ENCODE measurements at regions not wholly inside any gene's neighbourhood (a gene's known extent, or its start where the extent isn't known, plus 50 kb on each side); places are given as distances from the start of the nearest gene placed in this dataset.

DNA sequence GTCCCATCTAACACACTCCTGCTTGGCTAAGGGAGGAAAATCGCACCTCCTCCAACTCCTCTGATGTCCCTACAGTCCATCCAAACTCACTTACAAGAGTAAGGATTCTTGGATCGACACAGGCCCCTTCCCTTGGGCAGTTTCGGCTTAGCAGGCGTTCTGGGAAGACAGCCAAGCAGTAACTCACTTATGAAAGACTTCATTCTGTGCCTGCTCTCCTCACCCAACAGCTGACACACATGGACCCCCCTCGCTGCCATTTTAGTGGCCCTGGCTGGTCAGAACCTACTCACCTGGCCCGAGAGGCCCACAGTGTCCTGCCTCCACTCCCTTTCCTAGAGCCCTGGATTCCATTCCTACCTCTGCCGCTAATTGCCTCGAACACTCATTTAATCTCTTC is 52.3 kb upstream of the BCL2L14 start:
- Histone ChIP-seq H3K4me2 (ENCODE audit: low read length) (no peak overlapping the region), H3K4me3 (ENCODE audit: low read length) (no peak overlapping the region), H3K9ac (ENCODE audit: low read depth, low read length) (no peak overlapping the region), H3K27me3 (ENCODE audit: control insufficient read depth, insufficient read depth, low read length) (peaks cover 17% of the 10 kb centered on the region), H3K36me3 (ENCODE audit: insufficient read depth, low read length) (no peaks in the 10 kb centered on the region), H3K4me1 (ENCODE audit: control insufficient read depth, insufficient read depth, low read length) (no peaks in the 10 kb centered on the region), H3K9me3 (replicated peaks; ENCODE audit: low read length) (no peaks in the 10 kb centered on the region)

DNA sequence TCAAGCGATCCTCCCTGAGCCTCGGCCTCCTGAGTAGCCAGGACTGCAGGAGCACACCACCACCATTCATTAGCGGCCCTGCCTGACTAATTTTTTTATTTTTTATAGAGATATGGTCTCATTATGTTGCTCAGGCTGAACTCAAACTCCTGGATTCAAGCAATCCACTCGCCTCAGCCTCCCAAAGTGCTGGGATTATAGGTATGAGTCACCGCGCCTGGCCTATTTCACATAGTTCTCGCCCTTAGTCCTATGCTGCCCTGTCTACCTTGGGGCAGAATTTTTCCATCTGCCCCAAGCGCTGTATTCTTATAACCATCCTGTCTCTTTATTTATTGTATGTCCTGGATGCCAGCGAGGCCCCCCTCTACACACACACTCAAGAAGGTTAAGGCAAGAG is 50.9 kb upstream of the BCL2L14 start:
- Histone ChIP-seq H3K4me3 (ENCODE audit: low read length) (no peak overlapping the region), H3K4me1 (ENCODE audit: control insufficient read depth, insufficient read depth, low read length) (no peaks in the 10 kb centered on the region), H3K27me3 (ENCODE audit: control insufficient read depth, insufficient read depth, low read length) (peaks cover 25% of the 10 kb centered on the region), H3K4me2 (ENCODE audit: low read length) (no peak overlapping the region), H3K9me3 (replicated peaks; ENCODE audit: low read length) (no peaks in the 10 kb centered on the region), H3K9ac (ENCODE audit: low read depth, low read length) (no peak overlapping the region), H3K36me3 (ENCODE audit: insufficient read depth, low read length) (no peaks in the 10 kb centered on the region)

DNA sequence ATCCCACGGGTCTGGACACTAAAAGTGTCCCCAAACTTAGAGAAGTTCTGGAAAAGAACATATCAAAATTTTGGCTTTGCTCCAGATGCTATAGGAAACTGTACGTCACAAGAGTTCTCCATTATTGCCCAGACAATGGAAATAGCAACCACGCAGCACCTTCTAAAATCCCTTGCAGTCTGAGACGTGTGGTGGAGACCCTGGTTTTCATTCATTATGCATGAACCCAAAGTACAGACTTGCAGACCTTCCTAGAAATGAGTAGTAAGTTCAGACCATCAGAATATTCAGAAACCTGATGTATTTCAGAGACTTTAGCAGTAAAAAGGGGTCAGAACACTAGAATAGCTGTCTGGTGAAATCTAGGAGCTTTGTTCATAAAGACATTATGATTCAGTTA is 50.0 kb upstream of the BCL2L14 start:
- H3K4me1 ChIP-seq (ENCODE audit: control insufficient read depth, insufficient read depth, low read length): no peaks in the 10 kb centered on the region
- no peak overlapping the region for H3K4me2 ChIP-seq (ENCODE audit: low read length)
- no peak overlapping the region for H3K4me3 ChIP-seq (ENCODE audit: low read length)
- no peaks in the 10 kb centered on the region for H3K36me3 ChIP-seq (ENCODE audit: insufficient read depth, low read length)
- H3K9me3 ChIP-seq (replicated peaks; ENCODE audit: low read length): no peaks in the 10 kb centered on the region
- H3K9ac ChIP-seq (ENCODE audit: low read depth, low read length): no peak overlapping the region
- H3K27me3 ChIP-seq (ENCODE audit: control insufficient read depth, insufficient read depth, low read length): peaks cover 23% of the 10 kb centered on the region

Measured in skeletal muscle satellite cell (primary cell).